HEK293 (cell line): ENCODE measurements at regions not wholly inside any gene's neighbourhood (a gene's known extent, or its start where the extent isn't known, plus 50 kb on each side); places are given as distances from the start of the nearest gene placed in this dataset.

ENCODE experiments used
- CTCF ChIA-PET: fragments of 350-600 bp; formaldehyde crosslinking; extraction: SDS; loops from one replicate; lab custom pipeline; 2021; ENCODE audit warnings: antibody characterized with exemption; lab: Yijun Ruan, JAX
- POLR2A ChIA-PET: fragments of 300-600 bp; formaldehyde crosslinking; extraction: SDS; loops from one replicate; lab custom pipeline; 2020; ENCODE audit warnings: antibody characterized with exemption, inconsistent platforms; lab: Yijun Ruan, JAX
- H3K27ac ChIP-seq: fragments of 200-500 bp; sonication (Bioruptor generic); 2 replicates; pipeline ENCODE4 v1.5.1; 2014; ENCODE audit warnings: low read depth, low read length, control low read depth, inconsistent platforms; ENCODE audit errors: extremely low read depth
- H3K36me3 ChIP-seq, 2 experiments: fragments of 200-500 bp in 1 of 2; sonication (Bioruptor generic) in 1 of 2; 1 replicate in 1 of 2; 2 replicates in 1 of 2; pipeline ENCODE4 v1.5.1; 2014 to 2017; ENCODE audit warnings: inconsistent platforms in 2 of 2, low read length in 2 of 2; ENCODE audit not compliant: control insufficient read depth in 2 of 2, insufficient read depth in 1 of 2
- H3K4me1 ChIP-seq: fragments of 200-500 bp; sonication (Bioruptor generic); 2 replicates; pipeline ENCODE4 v1.5.1; 2014; ENCODE audit warnings: mild to moderate bottlenecking, low read length, inconsistent platforms; ENCODE audit not compliant: control insufficient read depth, insufficient read depth
- H3K4me3 ChIP-seq: 2 replicates; pipeline ENCODE4 v1.5.1; 2011; ENCODE audit warnings: low read depth, mild to moderate bottlenecking, control low read depth, low read length, moderate library complexity
- H3K9me3 ChIP-seq: fragments of 200-500 bp; sonication (Bioruptor generic); 2 replicates; pipeline ENCODE4 v1.5.1; 2014; ENCODE audit warnings: low read depth, low read length, inconsistent platforms; ENCODE audit not compliant: control insufficient read depth, insufficient read depth
- BCL11A ChIP-seq: fragments of 450-650 bp; formaldehyde crosslinking; IDR thresholded peaks from 2 replicates; pipeline ENCODE4 v1.5.1; 2016; ENCODE audit warnings: low read depth, missing biosample characterization, missing genetic modification characterization
- KLF16 ChIP-seq: fragments of 450-650 bp; formaldehyde crosslinking; IDR thresholded peaks from 2 replicates; pipeline ENCODE4 v1.5.1; 2017; ENCODE audit warnings: missing biosample characterization, missing genetic modification characterization
- KLF9 ChIP-seq: fragments of 450-650 bp; formaldehyde crosslinking; IDR thresholded peaks from 2 replicates; pipeline ENCODE4 v1.5.1; 2016; ENCODE audit warnings: missing biosample characterization, missing genetic modification characterization, low read depth
- PRDM2 ChIP-seq: fragments of 450-650 bp; formaldehyde crosslinking; IDR thresholded peaks from 2 replicates; pipeline ENCODE4 v1.5.1; 2016; ENCODE audit warnings: missing biosample characterization, missing genetic modification characterization, borderline replicate concordance
- SALL2 ChIP-seq: fragments of 450-650 bp; formaldehyde crosslinking; IDR thresholded peaks from 2 replicates; pipeline ENCODE4 v1.5.0; 2017; ENCODE audit warnings: missing biosample characterization, mild to moderate bottlenecking, missing genetic modification characterization, borderline replicate concordance
- SP7 ChIP-seq: fragments of 450-650 bp; formaldehyde crosslinking; IDR thresholded peaks from 2 replicates; pipeline ENCODE4 v1.5.1; 2016; ENCODE audit warnings: missing biosample characterization, missing genetic modification characterization
- ZBTB20 ChIP-seq: fragments of 450-650 bp; formaldehyde crosslinking; IDR thresholded peaks from 2 replicates; pipeline ENCODE4 v1.5.1; 2016; ENCODE audit warnings: missing biosample characterization, missing genetic modification characterization
- ZBTB21 ChIP-seq: fragments of 450-650 bp; formaldehyde crosslinking; IDR thresholded peaks from 2 replicates; pipeline ENCODE4 v1.5.1; 2017; ENCODE audit warnings: missing biosample characterization, missing genetic modification characterization
- ZEB2 ChIP-seq: fragments of 450-650 bp; formaldehyde crosslinking; IDR thresholded peaks from 2 replicates; pipeline ENCODE4 v1.5.1; 2016; ENCODE audit warnings: missing biosample characterization, missing genetic modification characterization
- ZIC2 ChIP-seq: fragments of 450-650 bp; formaldehyde crosslinking; IDR thresholded peaks from 2 replicates; pipeline ENCODE4 v1.5.1; 2016; ENCODE audit warnings: missing biosample characterization, missing genetic modification characterization
- ZNF146 ChIP-seq: fragments of 450-650 bp; formaldehyde crosslinking; IDR thresholded peaks from 2 replicates; pipeline ENCODE4 v1.5.1; 2016; ENCODE audit warnings: missing biosample characterization, missing genetic modification characterization
- ZNF239 ChIP-seq: fragments of 450-650 bp; formaldehyde crosslinking; IDR thresholded peaks from 2 replicates; pipeline ENCODE4 v1.5.1; 2016; ENCODE audit warnings: missing biosample characterization, missing genetic modification characterization
- ZNF266 ChIP-seq: fragments of 450-650 bp; formaldehyde crosslinking; IDR thresholded peaks from 2 replicates; pipeline ENCODE4 v1.5.1; 2016; ENCODE audit warnings: missing biosample characterization, missing genetic modification characterization, low read depth
- ZNF398 ChIP-seq: fragments of 450-650 bp; formaldehyde crosslinking; IDR thresholded peaks from 2 replicates; pipeline ENCODE4 v1.5.1; 2017; ENCODE audit warnings: missing biosample characterization, missing genetic modification characterization
- ZNF416 ChIP-seq: fragments of 450-650 bp; formaldehyde crosslinking; IDR thresholded peaks from 2 replicates; pipeline ENCODE4 v1.5.1; 2016; ENCODE audit warnings: missing biosample characterization, missing genetic modification characterization
- ZNF48 ChIP-seq: fragments of 450-650 bp; formaldehyde crosslinking; IDR thresholded peaks from 2 replicates; pipeline ENCODE4 v1.5.1; 2016; ENCODE audit warnings: missing biosample characterization, missing genetic modification characterization
- ZNF623 ChIP-seq: fragments of 450-650 bp; formaldehyde crosslinking; IDR thresholded peaks from 2 replicates; pipeline ENCODE4 v1.5.1; 2016; ENCODE audit warnings: missing biosample characterization, missing genetic modification characterization
- ZNF629 ChIP-seq: fragments of 450-650 bp; formaldehyde crosslinking; IDR thresholded peaks from 2 replicates; pipeline ENCODE4 v1.5.1; 2017; ENCODE audit warnings: missing biosample characterization, missing genetic modification characterization
- ZNF639 ChIP-seq: fragments of 450-650 bp; formaldehyde crosslinking; IDR thresholded peaks from 2 replicates; pipeline ENCODE4 v1.5.1; 2016; ENCODE audit warnings: missing biosample characterization, missing genetic modification characterization
- ZNF658 ChIP-seq: fragments of 450-650 bp; formaldehyde crosslinking; IDR thresholded peaks from 2 replicates; pipeline ENCODE4; 2016; ENCODE audit warnings: missing biosample characterization, missing genetic modification characterization
- ZNF660 ChIP-seq: fragments of 450-650 bp; IDR thresholded peaks from 2 replicates; pipeline ENCODE4 v1.5.1; 2018; ENCODE audit warnings: missing biosample characterization, mild to moderate bottlenecking, missing genetic modification characterization
- TF ChIP-seq, protein P1 (sequence below): fragments of 450-650 bp; formaldehyde crosslinking; IDR thresholded peaks from 2 replicates; pipeline ENCODE4 v1.5.1; 2016; ENCODE audit warnings: missing biosample characterization, missing genetic modification characterization
- TF ChIP-seq, protein P2 (sequence below): fragments of 450-650 bp; formaldehyde crosslinking; IDR thresholded peaks from 2 replicates; pipeline ENCODE4; 2016; ENCODE audit warnings: missing biosample characterization, missing genetic modification characterization

DNA sequence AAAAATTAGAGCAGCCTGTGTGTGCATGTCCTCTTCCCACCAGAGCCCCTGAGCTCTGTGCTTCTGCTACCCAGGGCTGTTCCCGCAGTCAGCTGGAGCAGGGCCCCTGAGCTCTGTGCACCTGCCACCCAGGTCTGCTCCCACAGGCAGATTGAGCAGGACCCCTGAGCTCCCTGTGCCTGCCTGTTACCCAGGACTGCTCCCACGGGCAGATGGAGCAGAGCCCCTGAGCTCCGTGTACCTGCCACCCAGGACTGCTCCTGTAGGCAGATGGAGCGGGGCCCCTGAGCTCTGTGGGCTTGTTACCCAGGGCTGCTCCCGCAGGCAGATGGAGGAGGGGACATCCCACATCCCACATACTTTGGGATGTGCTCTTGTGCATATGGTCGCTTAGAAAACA, 186.8 kb upstream of the SOX1 start (continued):
- no peak for TF ChIP-seq ZNF398
- TF ChIP-seq, protein P1, sequence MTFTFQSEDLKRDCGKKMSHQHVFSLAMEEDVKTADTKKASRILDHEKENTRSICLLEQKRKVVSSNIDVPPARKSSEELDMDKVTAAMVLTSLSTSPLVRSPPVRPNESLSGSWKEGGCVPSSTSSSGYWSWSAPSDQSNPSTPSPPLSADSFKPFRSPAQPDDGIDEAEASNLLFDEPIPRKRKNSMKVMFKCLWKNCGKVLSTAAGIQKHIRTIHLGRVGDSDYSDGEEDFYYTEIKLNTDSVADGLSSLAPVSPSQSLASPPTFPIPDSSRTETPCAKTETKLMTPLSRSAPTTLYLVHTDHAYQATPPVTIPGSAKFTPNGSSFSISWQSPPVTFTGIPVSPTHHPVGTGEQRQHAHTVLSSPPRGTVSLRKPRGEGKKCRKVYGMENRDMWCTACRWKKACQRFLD (tag by site-specific recombination): no peak
- TF ChIP-seq ZBTB21 (tag by site-specific recombination): no peak
- no peak for TF ChIP-seq ZNF660 (tag by site-specific recombination)
- TF ChIP-seq ZNF48 (tag by site-specific recombination): no peak
- no peak for TF ChIP-seq ZNF239
- TF ChIP-seq ZNF266 (tag by site-specific recombination): no peak
- no peak for TF ChIP-seq ZNF639 (tag by site-specific recombination)
- TF ChIP-seq SP7: no peak
- TF ChIP-seq ZNF629: no peak
- no peak for TF ChIP-seq SALL2 (tag by site-specific recombination)
- no peak for TF ChIP-seq KLF16
- no peak for TF ChIP-seq ZIC2 (tag by site-specific recombination)
- no peak for TF ChIP-seq ZNF658 (tag by site-specific recombination)

DNA sequence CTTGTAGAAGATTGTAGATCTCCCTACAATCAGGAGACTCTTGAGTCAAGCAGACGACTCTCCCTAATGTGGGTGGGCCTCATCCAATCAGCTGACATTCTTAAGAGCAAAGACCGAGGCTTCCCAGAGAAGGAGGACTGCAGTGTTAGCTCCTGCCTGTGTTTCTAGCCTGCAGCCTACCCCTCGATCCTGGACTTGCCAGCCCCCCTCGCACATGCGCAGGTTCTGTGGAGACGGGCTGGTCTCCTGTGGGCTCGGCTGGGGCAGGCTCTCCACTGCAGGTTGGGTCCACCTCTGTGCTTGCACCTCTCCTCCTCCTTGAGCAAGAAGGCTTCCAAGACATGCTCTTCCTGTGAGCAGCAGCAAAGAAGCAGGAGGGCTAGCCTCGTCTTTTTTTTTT, 185.2 kb upstream of the SOX1 start:
- ChIA-PET POLR2A (no interaction called here), CTCF (no interaction called here)

More for the DNA sequence above, 185.2 kb upstream of the SOX1 start:
- no peaks in the 10 kb centered on the region for H3K36me3 ChIP-seq
- no peak overlapping the region for H3K4me3 ChIP-seq
- H3K9me3 ChIP-seq: no peaks in the 10 kb centered on the region
- TF ChIP-seq BCL11A (no peak), ZNF623 (no peak), PRDM2 (tag by site-specific recombination) (no peak), ZBTB20 (tag by site-specific recombination) (no peak), ZEB2 (tag by site-specific recombination) (no peak), ZNF146 (tag by site-specific recombination) (no peak), KLF9 (no peak), ZNF416 (tag by site-specific recombination) (no peak)
- TF ChIP-seq, protein P2, sequence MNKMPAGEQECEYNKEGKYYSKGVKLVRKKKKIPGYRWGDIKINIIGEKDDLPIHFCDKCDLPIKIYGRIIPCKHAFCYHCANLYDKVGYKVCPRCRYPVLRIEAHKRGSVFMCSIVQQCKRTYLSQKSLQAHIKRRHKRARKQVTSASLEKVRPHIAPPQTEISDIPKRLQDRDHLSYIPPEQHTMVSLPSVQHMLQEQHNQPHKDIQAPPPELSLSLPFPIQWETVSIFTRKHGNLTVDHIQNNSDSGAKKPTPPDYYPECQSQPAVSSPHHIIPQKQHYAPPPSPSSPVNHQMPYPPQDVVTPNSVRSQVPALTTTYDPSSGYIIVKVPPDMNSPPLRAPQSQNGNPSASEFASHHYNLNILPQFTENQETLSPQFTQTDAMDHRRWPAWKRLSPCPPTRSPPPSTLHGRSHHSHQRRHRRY (tag by site-specific recombination): no peak
- no peak overlapping the region for H3K27ac ChIP-seq
- H3K4me1 ChIP-seq: no peaks in the 10 kb centered on the region
